HG03103 (cell line): ENCODE measurements at regions not wholly inside any gene's neighbourhood (a gene's known extent, or its start where the extent isn't known, plus 50 kb on each side); places are given as distances from the start of the nearest gene placed in this dataset.

Experiments
- ATAC-seq: cut with Tn5 transposase; IDR thresholded peaks from one replicate; pipeline ENCODE4 v1.9.1; 2021; ENCODE audit warnings: low read depth; ENCODE audit not compliant: unreplicated experiment

DNA sequence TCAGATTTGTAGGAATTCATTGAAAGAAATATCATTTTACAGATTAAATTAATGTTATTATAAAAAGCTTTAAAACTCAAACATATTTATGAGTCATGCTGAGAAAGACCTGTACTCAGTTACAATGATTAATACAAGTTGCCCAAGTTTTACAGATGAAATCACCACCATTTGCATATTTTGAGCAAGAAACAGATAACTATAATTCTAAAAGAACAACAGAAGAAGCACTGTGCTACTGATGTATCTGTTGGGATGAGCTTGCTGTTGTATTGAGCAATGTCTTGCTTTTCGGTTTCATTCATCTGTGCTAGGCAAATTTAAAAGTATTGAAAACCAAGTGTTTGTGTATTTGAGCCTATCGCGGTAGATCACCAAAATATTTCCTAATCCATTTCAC lies 1589.1 kb upstream of the ZEB2 start:
- ATAC-seq: no peak

DNA sequence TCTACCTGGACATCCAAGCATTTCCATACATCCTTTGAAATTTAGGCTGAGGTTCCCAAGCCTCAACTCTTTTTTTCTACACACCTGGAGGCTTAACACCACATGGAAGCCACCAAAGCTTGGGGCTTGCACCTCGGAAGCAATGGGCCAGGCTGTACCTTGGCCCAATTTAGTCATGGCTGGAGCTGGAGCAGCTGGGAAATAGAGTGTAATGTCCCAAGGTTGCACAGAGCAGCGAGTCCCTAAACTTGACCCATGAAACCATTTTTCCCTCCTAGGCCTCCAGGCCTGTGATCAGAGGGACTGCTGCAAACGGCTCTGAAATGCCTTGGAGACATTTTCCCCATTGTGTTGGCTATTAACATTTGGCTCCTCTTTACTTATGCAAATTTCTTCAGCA lies 1574.3 kb upstream of the ZEB2 start:
- no peak for ATAC-seq

DNA sequence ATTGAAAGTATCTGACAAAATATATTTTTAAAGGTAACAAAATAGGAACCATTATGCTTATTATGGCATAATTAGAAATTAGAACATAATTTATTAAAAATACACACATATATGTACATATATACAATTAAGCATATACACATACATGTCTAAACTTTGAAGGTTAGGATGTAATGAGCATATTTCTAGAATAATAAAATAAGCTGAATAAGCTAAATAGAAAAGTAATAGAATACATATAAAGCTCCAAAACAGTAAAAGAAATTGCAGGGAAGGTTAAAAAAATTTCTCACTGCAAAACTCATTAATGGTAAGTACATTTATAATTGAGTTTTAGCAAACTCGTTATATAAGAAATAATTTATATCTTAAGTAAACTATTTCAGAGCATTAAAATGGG lies 1561.5 kb upstream of the ZEB2 start:
- ATAC-seq: no peak

DNA sequence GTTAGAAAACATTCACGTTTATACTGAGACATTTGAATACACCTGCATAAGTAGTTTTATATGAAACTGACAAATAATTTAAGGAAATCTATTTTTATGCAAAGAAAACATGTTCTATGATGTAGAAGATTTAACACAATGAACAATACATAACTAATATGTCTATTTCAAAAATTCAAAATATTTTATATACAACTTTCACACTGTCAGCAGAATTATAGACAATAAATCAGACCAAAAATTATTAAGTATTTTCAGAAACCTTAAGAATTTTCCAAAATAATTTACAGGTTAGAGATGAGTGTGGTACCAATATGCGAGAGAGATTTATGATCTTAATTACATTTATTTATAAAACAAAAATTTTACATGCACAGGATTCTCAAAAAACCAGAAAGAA lies 1561.0 kb upstream of the ZEB2 start:
- ATAC-seq: no peak

DNA sequence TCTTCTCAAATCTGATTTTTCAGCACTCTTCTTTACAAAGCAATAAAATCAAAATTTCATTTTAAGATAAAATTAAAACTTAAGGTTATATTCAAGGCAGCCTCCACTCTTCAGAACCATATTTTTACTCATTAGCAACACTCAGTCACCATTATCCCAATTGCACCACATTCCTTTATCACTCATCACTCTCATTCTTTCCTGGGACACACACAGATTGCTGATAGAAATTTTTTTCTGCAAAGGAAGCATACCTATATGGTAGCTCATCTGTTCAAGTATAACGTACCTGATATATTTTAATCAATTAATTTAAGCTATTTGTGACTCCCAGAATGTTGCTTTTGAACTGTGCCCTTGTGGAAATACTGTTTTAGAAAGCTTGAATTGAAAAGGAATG lies 1559.3 kb upstream of the ZEB2 start:
- no peak for ATAC-seq

DNA sequence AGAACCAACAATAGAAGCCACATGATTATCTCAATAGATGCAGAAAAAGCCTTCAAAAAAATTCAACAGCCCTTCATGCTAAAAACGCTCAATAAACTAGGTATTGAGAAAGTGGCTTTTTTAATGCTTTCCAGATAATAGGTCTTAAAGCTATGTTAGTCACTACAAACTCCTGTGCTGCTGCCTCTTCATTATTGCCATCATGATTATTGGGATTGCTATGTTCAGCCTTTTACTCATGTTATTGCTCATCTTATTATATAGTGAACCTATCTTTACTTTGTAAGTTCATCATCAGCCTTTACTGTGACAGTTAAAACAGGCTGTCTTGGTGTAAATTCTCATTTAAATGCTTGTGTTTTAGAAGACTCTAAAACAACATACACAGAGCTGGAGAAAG lies 1557.2 kb upstream of the ZEB2 start:
- no peak for ATAC-seq

DNA sequence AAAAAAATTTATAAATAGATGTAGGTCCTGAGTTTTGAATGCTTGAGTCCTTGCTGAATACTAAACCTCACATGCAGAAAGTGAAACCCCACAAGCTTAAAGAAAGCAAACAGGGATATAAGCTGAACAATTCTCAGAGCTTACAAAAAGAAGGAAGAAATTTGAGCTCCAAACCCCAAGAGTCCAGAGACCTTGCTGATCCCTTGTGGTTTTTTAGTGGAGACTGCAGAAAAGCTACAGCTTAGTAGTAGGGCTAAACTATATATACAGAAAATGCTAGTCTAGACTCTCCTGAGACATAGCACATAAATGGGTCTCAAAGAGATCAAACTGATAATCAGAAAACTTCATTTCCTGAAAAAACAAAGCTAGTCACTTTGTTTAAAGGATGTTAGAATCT lies 1548.1 kb upstream of the ZEB2 start:
- no peak for ATAC-seq

DNA sequence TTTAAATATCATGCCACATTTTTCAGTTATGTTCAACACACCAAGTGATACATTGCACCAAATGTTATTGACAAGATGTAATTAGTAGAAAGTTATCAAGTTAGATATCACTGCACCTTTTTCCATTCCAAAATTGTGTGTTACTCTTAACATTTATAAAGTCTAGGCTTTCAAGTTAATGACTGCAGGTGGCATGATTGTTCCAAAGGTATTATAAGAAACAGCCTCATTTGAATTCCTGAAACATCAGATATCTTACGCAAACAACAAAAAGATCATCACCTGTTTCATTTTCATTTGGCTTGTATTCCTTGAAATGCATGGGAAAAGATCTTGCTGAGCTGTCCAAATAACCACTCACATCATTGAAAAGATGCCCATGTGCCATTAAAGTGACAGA lies 1528.2 kb upstream of the ZEB2 start:
- no peak for ATAC-seq

DNA sequence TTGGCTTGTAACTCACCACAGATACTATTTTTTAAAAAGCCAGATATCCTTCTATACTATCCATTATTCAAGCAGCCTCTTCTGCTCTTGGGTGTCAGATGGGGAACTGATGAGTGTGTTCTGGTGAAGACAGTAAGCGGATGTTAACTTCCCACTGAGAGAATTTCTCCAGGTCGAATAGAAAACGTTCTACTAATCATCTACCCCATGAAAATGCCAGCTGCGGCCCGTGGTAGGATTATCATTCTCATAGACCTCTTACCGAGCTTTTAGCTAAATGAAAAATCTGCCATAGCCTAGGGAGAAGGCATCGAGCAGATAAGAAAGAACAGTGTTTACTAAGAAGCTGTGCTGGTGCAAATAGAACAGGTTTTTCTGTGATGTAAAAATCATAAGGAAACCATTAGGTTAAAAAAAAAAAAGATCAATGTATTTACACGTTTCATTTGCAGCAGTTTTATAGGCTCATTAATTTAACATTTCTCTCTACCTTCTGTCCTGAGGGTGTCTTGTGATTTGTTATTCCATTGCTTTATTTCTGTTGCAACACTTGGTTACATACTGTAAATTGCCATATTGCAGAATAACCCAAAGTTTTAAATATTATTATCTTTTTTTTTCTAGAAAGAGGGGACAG lies 1521.5 kb upstream of the ZEB2 start:
- ATAC-seq: no peak

DNA sequence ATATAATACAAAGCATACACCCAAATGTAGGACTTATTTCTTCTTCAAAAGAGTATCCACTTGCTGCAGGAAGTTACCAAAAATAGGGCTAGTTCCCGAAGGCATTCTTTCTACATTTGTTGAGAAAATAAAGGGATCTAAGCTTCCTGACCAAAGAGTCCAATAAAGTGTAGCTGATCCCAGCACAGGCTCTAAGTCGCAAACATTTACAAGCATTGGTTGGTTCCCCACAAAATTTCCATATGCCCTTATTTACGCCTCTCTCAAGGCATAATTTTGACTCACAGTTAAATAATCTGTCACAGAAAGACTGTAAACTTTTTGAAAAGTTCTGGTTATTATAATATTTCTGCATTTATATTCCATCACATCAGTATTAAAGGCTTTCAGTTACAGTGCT lies 1520.1 kb upstream of the ZEB2 start:
- ATAC-seq: no peak

DNA sequence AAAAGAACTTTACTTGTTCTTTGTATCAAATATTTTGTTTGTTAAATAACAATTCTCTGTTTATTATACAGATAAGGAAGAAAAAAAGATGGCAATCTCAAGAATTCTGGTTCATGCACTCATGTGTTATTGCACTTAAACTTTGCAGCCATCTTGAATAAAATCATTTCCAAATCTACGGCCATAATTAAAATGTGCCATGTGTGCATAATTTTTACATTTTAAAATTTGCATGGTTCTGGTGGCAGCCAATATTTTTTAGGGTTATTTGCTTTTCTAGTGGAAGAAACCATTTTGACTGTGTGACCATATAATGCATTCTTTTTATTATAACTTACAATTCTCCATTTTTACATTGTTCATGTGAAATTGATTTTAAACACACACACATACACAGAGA lies 1518.1 kb upstream of the ZEB2 start:
- ATAC-seq: no peak

DNA sequence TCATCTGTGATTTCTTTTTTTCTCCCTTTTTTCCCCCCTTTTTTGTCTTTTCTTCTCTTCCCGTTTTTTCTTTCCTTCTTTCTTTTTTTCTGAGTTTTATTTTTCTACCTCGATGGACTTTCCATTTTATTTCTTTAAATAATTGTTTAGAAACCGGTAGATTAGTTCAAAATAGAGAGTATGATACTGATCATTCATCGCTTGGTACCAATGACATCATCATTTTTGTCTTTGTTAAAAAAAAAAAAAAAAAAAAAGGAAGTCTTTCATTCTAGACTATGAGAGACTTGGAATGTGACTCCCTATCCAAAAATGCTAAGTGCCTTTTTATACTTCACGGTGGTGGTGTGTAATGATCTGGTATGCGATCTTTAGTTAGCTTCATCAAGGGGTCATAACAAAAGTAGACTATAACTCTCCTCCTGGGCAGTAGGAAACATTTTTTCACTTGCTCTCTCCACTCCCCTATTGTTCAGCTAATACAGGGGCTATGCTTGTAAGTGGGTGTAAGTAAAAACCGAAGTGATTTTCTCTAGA lies 1517.5 kb upstream of the ZEB2 start:
- no peak for ATAC-seq

DNA sequence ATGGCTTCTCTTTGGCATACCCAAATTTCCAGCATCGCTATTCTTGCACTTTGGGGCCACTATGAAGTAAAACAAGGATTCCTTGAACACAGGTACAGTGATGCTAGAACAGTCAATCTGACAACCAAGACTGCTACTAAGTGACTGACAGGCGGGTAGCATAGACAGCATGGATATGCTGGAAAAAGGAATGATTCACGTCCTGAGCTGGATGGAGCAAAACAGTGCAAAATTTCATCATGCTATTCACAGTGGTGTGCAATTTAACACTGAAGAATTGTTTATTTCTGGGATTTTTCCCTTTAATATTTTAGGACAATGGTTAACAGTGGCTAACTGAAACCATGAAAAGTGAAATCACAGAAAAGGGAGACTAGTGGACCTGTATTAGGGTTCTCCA lies 1511.2 kb upstream of the ZEB2 start:
- ATAC-seq: no peak

DNA sequence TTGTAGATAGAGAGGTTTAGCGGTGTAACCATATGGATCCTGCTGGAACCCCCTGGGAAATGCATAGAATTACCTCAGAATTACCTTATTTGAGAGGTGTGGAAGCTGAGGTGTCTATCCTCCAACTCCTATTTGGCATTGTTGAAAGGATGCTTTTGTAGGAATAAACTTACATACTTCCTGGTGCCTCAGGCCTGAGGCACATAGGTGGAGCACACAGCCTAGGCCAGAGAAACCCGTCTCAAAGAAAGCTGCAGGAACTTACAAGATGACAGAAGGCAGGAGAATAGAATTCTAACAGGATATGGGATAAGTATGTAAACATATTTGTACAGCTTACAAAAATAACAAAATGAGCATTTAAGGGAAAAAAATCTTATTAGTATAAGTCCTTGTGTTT lies 1507.2 kb upstream of the ZEB2 start:
- no peak for ATAC-seq

DNA sequence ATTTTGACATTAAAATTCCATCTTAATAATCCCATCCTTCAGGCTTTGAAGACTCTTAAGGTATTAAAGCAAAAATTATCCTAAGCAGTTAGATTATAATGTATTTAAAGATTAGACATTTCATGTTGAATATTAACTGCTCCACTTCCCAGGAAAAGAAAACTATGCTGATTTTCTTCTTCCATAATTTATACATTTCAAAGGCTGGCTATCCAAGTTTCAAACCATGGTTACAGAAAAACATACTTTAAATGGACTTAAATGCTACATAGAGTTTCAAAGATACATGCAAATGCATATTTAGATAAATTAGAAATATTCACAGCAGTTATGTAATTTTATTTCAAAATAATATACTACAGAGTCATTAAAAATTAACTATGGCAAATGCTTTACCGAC lies 1505.6 kb upstream of the ZEB2 start:
- ATAC-seq: no peak

DNA sequence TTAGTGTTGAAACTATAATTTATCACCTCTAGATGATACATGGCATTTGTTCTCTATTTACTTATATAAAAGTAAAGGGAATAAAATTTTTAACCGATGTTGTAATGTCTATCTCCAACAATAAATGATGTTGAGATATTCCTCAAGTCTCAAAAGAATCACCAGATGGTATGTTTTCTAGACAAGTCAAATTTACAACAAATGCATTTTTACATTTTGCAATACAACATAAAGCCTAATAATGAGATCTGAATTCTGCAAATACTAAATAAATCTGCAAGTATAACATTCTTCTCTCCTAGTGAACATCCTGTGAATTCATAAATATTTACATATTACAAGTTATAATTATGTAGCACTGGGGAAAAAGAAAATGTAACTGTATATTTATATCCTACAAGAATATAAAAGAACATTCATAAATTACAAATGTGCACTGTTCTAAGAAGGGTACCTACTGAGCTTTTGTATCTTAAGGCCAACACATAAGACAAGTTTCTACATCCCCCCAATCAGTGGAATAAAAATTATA lies 1504.4 kb upstream of the ZEB2 start:
- no peak for ATAC-seq

DNA sequence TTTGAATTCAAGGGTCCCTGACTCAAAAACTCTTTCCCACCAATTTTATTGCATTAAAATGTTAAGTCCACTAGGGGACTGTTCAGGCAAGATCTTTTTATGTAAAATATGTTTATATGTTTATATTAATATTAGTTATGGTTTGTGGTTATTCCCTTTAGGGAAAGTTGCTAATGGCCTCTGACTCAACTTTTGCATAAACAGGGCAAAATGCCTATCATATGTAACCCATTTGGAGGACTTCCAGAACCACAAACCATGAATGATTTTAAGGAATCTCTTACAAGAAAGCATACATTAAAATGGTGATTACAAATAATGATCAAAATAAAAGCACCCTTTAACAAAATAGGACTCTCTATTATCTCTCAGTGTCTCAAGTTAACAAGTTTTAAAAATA lies 1484.5 kb upstream of the ZEB2 start:
- ATAC-seq: no peak

DNA sequence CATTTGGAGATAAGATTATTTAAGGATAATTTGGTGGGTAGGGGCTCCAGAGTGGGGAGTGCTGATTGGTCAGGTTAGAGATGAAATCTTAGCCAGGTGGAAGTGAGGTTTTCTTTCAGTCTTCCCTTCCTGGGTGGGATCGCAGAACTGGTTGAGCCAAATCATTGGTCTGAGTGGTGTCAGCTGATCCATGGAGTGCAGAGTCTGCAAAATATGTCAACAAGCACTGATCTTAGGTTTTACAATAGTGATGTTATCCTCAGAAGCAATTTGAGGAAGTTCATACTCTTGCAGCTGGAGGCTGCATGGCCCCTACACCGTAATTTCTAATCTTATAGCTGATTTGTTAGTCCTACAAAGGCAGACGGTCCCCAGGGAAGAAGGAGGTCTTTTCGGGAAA lies 1483.4 kb upstream of the ZEB2 start:
- no peak for ATAC-seq

DNA sequence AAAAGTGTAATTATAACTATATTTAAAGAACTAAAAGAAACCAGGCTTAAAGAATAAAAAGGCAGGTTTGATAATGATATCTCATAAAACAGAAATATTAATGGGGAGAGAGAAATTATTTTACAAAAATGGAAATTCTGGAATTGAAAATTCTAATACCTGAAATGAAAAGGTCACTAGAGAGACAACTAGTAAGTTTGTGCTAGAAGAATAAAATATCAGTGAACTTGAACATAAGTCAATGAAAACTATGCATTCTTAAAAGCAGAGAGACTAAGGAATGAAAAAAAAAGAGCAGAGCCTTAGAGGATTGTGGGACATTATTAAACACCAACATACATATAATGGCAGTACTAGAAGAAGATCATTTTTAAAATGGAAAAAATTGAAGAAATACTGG lies 1475.0 kb upstream of the ZEB2 start:
- no peak for ATAC-seq

DNA sequence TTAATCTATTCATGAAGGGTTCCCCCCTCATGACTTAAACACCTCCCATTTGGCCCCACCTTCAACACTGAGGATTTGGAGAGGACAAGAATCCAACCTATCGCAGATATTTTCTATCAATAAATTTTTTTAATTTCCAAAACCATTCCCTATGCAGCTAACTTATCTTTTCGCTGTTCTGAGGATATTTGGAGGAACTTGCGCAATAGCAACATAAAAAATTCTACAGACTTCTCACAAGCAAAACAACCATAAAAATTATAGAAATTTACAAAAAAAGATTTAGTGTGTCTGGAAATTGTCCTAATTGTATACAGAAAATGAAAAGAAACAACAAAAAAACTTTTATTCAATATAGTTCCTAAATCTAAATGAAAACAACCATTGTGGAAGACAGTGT lies 1472.7 kb upstream of the ZEB2 start:
- ATAC-seq: no peak

DNA sequence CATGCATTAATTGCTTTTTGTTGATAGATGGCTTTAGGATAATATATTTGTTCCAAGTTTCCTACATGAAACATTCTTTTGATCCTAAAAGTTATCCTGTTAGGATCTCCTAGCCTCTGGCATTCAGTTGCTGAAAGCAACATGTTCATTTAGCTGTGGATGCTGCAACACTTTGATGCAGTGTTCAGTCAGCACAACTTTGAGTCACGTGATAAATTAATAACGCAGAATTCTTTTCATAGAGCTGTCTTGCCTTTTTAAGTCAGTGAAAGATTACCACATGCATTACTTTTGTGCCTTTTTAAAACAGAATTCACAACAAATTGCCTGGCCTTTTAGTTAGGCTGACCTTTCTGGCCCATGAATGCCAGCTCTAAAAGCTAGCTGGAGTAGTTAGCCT lies 1467.9 kb upstream of the ZEB2 start:
- no peak for ATAC-seq

DNA sequence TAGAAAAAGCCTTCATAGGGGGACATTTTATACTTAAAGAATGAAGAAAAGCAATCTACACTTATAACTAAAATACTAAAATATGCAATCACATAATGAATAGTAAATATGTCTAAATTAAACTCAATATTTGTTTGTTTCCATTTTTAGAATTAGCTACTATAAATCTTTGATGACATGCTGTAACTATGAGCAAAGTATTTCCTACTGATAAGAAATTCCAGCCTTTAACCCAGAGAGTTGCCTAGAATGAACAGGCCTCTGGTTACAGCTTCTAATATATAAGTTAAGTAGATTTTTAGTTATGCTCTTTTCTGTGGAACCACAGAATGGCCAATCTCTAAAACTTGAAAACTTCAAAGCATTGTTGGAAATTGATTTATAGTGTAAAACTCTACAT lies 1465.6 kb upstream of the ZEB2 start:
- ATAC-seq: no peak

DNA sequence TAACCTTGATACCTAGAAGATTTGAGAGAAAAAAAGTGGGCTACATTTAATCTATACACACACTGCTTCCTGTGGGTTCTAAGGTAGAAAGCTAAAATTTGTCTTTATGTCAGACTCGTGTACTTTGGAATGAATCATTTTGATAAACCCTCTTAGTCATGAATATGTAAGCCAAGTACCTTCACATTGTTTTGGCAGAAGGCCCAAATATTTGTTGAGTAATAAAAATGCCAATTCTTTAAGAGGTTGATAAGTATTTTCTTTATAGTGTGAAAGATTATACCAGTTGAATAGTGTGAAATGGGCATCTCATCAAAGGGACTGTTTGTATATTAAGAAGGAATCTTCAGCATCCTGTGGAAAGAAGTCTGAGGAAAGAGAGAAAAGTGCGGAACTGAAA lies 1464.7 kb upstream of the ZEB2 start:
- ATAC-seq: no peak
